A673 (cell line): ENCODE measurements at regions not wholly inside any gene's neighbourhood (a gene's known extent, or its start where the extent isn't known, plus 50 kb on each side); places are given as distances from the start of the nearest gene placed in this dataset.

ENCODE experiments used
- BruUV-seq: library from RNA; stranded (reverse); fragments of 400-500 nt; replicated peaks from 2 replicates; lab custom pipeline; 2021; lab: Mats Ljungman, UMichigan
- CTCF ChIA-PET: fragments of 300-600 bp; sonication (Branson Sonifier 250); formaldehyde crosslinking; loops from one replicate; lab custom pipeline; 2022; ENCODE audit warnings: antibody characterized with exemption; lab: Charles Lee
- POLR2A ChIA-PET: fragments of 300-600 bp; sonication (Branson Sonifier 250); formaldehyde crosslinking; loops from one replicate; lab custom pipeline; 2022; ENCODE audit warnings: antibody characterized with exemption; ENCODE audit not compliant: low non-redundant PET; lab: Charles Lee
- DNase-seq: peaks from one replicate; pipeline ENCODE4 v3.0.0-alpha.2; 2015; ENCODE audit warnings: low spot score
- H3K27ac ChIP-seq: fragments of 200-600 bp; sonication (generic); 2 replicates; pipeline ENCODE4 v1.5.1; 2016; ENCODE audit warnings: mixed run types, low read depth, mild to moderate bottlenecking, mixed read lengths, antibody characterized with exemption, low read length; ENCODE audit not compliant: poor library complexity, severe bottlenecking
- H3K27me3 ChIP-seq: fragments of 200-600 bp; sonication (generic); replicated peaks from 2 replicates; pipeline ENCODE4 v1.6.1; 2017; ENCODE audit warnings: mixed run types, low read depth, mild to moderate bottlenecking, mixed read lengths, antibody characterized with exemption, low read length; ENCODE audit not compliant: insufficient read depth, poor library complexity
- H3K36me3 ChIP-seq: fragments of 200-600 bp; sonication (generic); 2 replicates; pipeline ENCODE4 v1.6.1; 2016; ENCODE audit warnings: mixed run types, mild to moderate bottlenecking, mixed read lengths, antibody characterized with exemption, low read length; ENCODE audit not compliant: insufficient read depth, poor library complexity, severe bottlenecking
- H3K4me1 ChIP-seq: fragments of 200-600 bp; sonication (generic); 2 replicates; pipeline ENCODE4 v1.6.1; 2017; ENCODE audit warnings: mixed run types, mild to moderate bottlenecking, mixed read lengths, antibody characterized with exemption, low read length; ENCODE audit not compliant: insufficient read depth, poor library complexity, severe bottlenecking
- H3K4me3 ChIP-seq: fragments of 200-600 bp; sonication (generic); 2 replicates; pipeline ENCODE4 v1.5.1; 2016; ENCODE audit warnings: low read depth, mixed run types, mild to moderate bottlenecking, mixed read lengths, low read length; ENCODE audit not compliant: poor library complexity, severe bottlenecking
- H3K9me3 ChIP-seq: fragments of 200-600 bp; sonication (generic); 2 replicates; pipeline ENCODE4 v1.6.1; 2016; ENCODE audit warnings: mixed run types, low read depth, mild to moderate bottlenecking, mixed read lengths, antibody characterized with exemption, low read length; ENCODE audit not compliant: poor library complexity, severe bottlenecking
- CTCF ChIP-seq: fragments of 300-800, 200-600 bp; sonication (generic); conservative IDR thresholded peaks from 2 replicates; pipeline ENCODE4 v1.5.1; 2017; ENCODE audit warnings: low read depth, mild to moderate bottlenecking, antibody characterized with exemption, low read length, moderate library complexity, mixed read lengths
- EZH2 ChIP-seq: fragments of 200-600 bp; sonication (generic); IDR thresholded peaks from 2 replicates; pipeline ENCODE4 v1.6.1; 2017; ENCODE audit warnings: borderline replicate concordance, low read depth, mild to moderate bottlenecking, mixed read lengths, antibody characterized with exemption, low read length; ENCODE audit not compliant: poor library complexity, severe bottlenecking
- intact Hi-C: fragments of 100-400 bp; cut with micrococcal nuclease; formaldehyde crosslinking; loops from one replicate; pipeline ENCODE4 v1.10.0; 2022; ENCODE audit not compliant: unreplicated experiment

- Histone ChIP-seq H3K9me3 (peaks cover 4% of the 10 kb centered on the region), H3K36me3 (no peaks in the 10 kb centered on the region), H3K27me3 (no peaks in the 10 kb centered on the region), H3K27ac (no peak overlapping the region), H3K4me3 (no peak overlapping the region), H3K4me1 (no peaks in the 10 kb centered on the region)
- no TSS peak for BruUV-seq
- POLR2A ChIA-PET = no interaction called here
- no peak for DNase-seq
- CTCF ChIA-PET = no interaction called here
- TF ChIP-seq CTCF (no peak), EZH2 (no peak)
- intact Hi-C loops = no loop called here
Measured at GRCh38 chr1:221795380-221795779, 53.5 kb upstream of the DUSP10 start.

- H3K36me3 ChIP-seq = no peaks in the 10 kb centered on the region
- no peak overlapping the region for H3K27ac ChIP-seq
- peaks cover 3% of the 10 kb centered on the region for H3K9me3 ChIP-seq
- no TSS peak for BruUV-seq
- no peaks in the 10 kb centered on the region for H3K27me3 ChIP-seq
- no peaks in the 10 kb centered on the region for H3K4me1 ChIP-seq
- CTCF ChIA-PET = no interaction called here
- TF ChIP-seq EZH2 = no peak
- POLR2A ChIA-PET = no interaction called here
- intact Hi-C loops = no loop called here
- no peak for DNase-seq
- H3K4me3 ChIP-seq = no peak overlapping the region
Measured at GRCh38 chr1:221794935-221795334, 53.0 kb upstream of the DUSP10 start.

- no peak for DNase-seq
- CTCF ChIA-PET = no interaction called here
Measured at GRCh38 chr1:221794079-221794670, 52.3 kb upstream of the DUSP10 start.

More at GRCh38 chr1:221794079-221794670, 52.3 kb upstream of the DUSP10 start:
- Histone ChIP-seq H3K27me3 (no peaks in the 10 kb centered on the region), H3K9me3 (no peaks in the 10 kb centered on the region), H3K27ac (no peak overlapping the region), H3K36me3 (no peaks in the 10 kb centered on the region), H3K4me1 (no peaks in the 10 kb centered on the region), H3K4me3 (no peak overlapping the region)
- TF ChIP-seq CTCF (no peak), EZH2 (no peak)
- POLR2A ChIA-PET = no interaction called here
- BruUV-seq = no TSS peak
- intact Hi-C loops = no loop called here
